ENCODE measurements at regions not wholly inside any gene's neighbourhood (a gene's known extent, or its start where the extent isn't known, plus 50 kb on each side); places are given as distances from the start of the nearest gene placed in this dataset.
"Not testable (repeated sequence)": the region's sequence is repeated elsewhere in the genome, so short reads cannot be mapped to it uniquely, and the experiment has no call there.

DNA sequence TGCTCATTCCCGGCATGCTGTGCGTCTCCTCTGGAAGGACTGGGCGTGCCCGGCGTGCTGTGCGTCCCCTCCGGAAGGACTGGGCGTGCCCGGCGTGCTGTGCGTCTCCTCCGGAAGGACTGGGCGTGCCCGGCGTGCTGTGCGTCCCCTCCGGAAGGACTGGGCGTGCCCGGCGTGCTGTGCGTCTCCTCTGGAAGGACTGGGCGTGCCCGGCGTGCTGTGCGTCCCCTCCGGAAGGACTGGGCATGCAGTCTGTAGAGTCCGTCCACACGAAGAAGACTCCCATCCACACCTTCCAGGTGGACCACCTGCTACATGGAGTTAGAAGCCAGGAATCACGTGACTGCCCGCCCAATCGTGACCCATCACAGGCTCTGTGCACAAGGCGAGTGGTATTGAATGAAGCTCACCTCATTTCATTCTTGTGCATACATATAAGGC lies 577.7 kb upstream of the ADARB2 start:
- not testable (repeated sequence) for TF ChIP-seq POLR2A (IDR thresholded peaks at IDR 0.05)
- TF ChIP-seq, protein P1, sequence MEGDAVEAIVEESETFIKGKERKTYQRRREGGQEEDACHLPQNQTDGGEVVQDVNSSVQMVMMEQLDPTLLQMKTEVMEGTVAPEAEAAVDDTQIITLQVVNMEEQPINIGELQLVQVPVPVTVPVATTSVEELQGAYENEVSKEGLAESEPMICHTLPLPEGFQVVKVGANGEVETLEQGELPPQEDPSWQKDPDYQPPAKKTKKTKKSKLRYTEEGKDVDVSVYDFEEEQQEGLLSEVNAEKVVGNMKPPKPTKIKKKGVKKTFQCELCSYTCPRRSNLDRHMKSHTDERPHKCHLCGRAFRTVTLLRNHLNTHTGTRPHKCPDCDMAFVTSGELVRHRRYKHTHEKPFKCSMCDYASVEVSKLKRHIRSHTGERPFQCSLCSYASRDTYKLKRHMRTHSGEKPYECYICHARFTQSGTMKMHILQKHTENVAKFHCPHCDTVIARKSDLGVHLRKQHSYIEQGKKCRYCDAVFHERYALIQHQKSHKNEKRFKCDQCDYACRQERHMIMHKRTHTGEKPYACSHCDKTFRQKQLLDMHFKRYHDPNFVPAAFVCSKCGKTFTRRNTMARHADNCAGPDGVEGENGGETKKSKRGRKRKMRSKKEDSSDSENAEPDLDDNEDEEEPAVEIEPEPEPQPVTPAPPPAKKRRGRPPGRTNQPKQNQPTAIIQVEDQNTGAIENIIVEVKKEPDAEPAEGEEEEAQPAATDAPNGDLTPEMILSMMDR (IDR thresholded peaks at IDR 0.05), result not testable (repeated sequence)

Measured in right lobe of liver (tissue), 4 donors.